Stimulated activated CD4-positive, alpha-beta T cell treated with anti-CD3 and anti-CD28 coated beads, Interleukin-2, amount 100 ng/mL, for 48 hours (primary cell): ENCODE measurements at regions not wholly inside any gene's neighbourhood (a gene's known extent, or its start where the extent isn't known, plus 50 kb on each side); places are given as distances from the start of the nearest gene placed in this dataset.

Experiments used
- DNase-seq, 2 donors: peaks; one replicate each; pipeline ENCODE4 v3.0.0-alpha.2; 2020

DNA sequence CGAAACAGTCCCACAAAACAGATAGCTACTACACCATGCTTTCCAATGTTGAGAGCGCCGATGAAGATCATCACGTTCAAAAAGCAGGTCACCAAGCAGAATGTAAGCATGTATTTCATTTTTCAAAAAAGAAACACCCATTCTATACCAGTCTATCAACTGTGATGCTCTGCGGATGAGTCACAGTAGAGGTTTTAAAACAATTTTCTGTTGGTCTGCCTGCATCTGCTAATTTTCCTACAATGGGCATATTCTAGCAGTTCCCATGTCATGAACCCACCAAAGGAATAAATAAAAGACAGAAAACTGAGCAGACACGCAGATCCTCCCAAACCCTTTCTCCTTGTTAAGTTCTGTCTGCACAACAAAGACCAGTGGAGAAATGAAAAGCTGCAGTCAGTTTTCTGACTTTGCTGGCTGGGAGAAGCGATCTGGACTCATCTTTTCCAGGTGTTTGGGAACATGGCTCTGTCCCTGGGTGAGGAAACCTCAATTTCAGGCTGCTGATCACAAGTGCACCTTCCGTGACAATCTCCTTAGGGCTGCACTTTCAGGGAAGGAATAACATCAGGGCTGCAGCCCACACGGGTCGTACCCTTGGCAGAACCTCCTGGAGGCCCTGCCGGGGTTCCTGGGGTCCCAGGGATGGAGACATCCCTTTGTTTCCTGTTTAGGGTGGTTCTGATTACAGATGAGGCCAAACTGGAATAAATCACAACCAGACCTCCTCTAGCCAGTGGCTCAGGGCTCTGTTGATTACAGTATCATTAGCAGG, 200.1 kb downstream of the BMP7 start:
- DNase-seq: no peak

- no peak for DNase-seq
Measured at GRCh38 chr20:57069442-57069841, 197.0 kb downstream of the BMP7 start.

DNA sequence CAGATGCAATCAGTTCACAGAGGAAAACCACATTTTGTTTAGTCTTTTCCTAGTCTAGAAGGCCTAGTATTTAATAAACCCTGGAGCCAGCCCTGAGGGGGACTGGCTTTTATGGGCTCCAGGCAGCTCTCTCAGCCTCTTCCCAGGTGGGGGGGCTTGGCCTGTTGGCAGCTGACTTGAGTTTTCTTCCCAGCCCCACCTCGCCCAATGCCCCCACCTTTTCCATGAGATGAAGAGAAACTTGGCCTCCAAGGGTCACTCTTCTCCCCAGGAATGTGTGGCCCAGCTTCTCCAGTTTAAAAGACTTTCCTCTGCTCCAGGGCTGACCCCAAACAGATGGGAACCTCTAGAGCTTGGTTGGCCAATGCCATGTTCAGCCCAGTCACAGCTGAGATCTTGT, 196.1 kb downstream of the BMP7 start:
- DNase-seq: no peak

DNA sequence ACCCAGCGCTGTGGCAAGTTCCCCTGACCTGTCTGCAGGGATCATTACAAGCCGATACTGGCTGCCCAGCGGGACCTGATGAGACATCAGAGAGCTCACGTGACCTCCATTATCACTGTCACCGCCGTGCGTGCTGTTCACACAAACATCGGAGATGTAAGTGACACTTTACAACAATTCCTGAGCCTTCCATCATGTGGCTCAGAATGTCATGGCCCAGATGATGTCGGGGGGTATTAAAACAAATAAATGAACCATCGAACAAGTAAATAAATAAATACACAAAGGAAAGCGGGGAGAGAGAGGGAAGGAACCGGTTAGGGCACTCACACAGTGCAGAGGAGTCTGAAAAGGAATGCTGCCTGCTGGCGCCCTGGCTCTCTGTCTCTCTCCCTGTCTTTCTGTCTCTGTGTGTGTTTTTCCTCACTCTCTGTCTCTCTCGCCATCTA, 195.1 kb downstream of the BMP7 start:
- no peak for DNase-seq

- DNase-seq: no peak
Measured at GRCh38 chr20:57071954-57072583, 194.4 kb downstream of the BMP7 start.

DNA sequence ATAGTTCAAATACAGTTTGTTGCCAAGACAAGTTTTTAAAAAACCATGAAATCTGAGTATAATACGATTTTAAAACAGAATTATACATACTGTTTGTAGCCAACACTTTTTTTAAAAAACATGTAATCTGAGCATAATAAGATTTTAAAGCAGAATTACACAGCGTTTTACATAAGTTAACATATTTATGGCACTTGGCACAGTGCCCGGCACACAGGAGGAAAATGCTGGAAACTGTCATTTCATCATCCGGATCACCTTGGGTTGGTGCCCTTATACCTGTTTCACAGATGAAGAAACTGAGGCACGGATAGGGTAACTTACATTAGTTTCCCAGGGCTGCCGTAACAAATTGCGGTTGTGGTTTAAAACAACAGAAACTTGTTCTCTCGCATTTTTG, 193.0 kb downstream of the BMP7 start:
- DNase-seq: no peak

DNA sequence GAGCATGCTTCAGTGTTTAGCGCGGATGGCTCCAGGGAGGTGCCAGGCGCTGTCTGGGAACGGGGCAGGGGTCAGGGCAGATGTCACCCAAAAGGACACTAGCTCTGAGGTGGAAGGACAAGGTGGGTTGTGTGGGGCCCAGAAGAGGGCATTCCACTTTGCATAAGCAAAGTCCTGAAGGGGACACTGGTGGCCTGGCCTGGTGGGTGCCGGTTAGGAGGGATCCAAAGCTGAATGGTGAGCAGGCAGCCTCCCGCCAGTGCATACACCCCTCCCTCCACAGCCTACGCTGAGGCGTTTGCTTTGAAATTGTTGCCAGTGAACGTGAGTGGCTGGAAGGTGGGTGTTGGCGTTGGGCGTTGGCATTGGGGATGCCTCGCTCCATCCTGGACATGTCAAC, 192.1 kb downstream of the BMP7 start:
- DNase-seq: no peak

DNA sequence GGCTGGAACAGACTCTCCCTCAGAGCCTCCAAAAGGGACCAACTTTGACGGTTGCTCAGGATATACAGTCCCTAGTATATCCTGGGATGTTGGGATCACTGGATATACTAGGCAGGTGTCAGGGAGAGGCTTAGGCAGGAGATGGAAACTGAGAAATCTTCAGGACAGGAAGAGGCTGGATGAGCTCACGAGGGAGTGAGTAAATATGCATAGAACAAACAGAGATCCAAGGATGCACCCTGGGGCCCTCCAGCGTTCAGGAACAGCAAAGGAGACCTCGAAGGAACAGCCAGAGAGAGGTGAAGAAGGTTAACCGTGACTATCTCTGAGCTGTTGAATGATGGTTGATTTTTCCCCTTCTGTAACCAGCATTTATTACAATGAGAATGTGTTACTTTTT, 191.3 kb downstream of the BMP7 start:
- no peak for DNase-seq

DNA sequence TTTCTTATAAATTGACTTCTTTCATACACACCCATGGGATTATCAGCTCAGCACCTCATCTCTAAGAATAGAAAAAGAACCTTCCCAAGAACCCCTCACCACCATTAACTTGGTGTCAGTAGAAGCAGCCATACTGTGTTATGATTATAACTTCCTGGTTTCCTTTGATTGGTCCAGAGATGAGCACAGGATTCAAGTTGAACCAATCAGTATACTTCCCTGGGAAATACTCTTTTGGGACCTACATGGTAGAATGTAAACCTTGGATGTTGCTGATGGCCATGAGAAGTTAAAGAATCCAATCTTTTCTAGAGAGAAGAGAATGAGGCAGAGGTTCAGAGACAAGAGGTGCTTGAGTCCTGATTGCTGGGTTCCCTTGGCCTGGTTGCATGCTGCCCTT, 190.8 kb downstream of the BMP7 start:
- DNase-seq: no peak

DNA sequence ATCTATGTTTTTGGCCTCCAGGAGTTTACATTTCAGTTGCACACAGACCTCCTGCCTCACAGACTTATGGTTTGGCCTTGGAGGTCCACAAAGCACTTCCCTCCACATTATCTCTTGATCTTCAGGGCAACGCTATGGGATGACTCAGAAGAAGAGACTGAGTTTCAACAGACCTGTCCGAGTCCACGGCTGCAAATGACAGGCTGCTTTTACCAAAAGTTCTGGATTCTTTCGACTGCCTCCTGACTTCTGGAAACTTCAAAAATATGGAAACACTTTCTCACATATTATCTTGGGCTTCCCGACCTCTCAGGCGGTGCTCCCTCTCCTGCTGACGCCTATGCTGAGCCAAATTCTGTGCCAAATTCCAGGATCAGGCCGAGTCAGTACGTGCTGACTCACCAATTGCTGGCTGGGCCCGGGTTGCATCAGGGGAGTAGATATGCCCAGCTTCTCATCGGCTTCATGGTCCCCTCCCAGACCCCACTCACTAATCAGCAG, 190.2 kb downstream of the BMP7 start:
- no peak for DNase-seq

DNA sequence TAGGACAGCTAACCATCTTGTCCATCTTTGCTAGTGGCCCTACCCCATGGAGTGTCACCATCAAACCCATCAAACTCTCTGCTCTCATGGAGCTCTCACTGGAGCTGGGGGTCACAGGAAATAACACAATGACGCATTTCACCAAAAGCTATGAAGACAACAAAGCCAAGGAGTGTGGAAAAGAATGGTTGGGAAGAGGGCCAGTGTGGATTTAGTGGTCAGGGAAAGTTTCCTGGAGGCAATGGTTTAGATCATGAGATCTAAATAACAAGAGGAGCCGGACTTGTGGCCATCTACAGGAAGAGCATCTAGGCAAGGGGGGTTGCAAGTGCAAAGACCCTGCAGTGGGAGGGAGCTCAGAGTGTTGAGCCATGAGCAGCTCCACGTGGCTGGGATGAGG, 189.5 kb downstream of the BMP7 start:
- no peak for DNase-seq

DNA sequence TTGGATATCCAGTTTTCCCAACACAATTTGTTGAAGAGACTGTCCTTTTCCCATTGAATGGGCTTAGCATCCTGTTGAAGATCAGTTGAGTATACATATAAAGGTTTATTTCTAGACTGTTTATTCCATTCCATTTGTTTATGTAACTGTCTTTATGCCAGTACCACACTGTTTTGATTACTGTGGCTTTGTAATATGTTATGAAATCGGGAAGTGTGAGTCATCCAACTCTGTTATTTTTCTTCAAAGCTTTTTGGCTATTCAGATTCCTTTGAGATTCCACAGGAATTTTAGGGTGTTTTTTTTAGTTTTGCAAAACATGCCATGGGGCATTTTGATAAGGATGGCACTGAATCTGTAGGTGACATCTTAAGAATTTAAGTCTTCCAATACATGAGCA, 188.3 kb downstream of the BMP7 start:
- no peak for DNase-seq

- no peak for DNase-seq
Measured at GRCh38 chr20:57079031-57080005, 187.1 kb downstream of the BMP7 start.

DNA sequence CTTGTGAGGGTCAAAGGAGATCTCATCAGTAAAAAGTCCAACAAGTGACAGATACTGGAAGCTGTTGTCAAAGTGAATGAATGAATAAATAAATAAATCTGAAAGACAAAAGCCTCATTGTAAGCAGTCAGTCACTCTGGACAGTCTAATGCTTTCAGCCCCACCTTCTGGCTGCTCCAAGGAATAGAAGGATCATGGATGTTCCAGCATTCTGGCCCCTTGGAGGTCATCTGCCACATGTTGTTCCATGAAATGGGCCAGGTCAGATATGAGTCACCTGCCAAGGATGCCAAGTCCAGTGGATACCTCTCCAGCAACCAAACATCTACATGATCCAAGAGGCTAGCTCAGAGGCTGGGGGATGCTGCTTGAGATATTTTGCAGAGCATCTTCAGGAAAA, 185.6 kb downstream of the BMP7 start:
- no peak for DNase-seq

- no peak for DNase-seq
Measured at GRCh38 chr20:57082357-57082945, 184.0 kb downstream of the BMP7 start.

GRCh38 chr20:57083072-57083471, 183.4 kb downstream of the BMP7 start:
- no peak for DNase-seq

- DNase-seq: no peak
Measured at GRCh38 chr20:57086066-57086465, 180.4 kb downstream of the BMP7 start.

- no peak for DNase-seq
Measured at GRCh38 chr20:57087102-57087501, 179.3 kb downstream of the BMP7 start.

GRCh38 chr20:57087705-57088104, 178.7 kb downstream of the BMP7 start:
- no peak for DNase-seq

DNA sequence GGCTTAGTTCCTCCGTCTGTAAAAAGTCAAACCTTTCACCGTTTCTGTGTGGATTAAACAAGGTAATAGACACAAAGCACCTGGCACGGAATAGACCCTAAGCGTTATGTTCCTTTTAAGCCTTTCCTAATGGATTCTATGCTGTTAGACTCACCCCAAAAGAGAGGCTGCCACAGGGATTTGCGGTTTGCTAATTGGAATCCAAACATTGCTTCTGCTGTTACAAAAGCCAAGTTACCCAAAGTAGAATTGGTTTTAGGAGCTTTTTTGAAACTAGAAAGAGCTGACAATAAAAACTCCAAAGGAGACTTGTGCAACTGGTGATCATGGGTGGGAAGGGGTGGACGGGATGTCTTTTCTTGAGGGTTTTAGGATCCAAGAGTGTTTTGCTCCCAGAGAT, 178.0 kb downstream of the BMP7 start:
- no peak for DNase-seq

- DNase-seq: peak; percentile 61 to 72
Measured at GRCh38 chr20:57089699-57090144, 176.7 kb downstream of the BMP7 start.
